ENCODE measurements at regions not wholly inside any gene's neighbourhood (a gene's known extent, or its start where the extent isn't known, plus 50 kb on each side); places are given as distances from the start of the nearest gene placed in this dataset.

- Histone ChIP-seq H3K4me2 (ENCODE audit: low read length) (peak overlapping the region; percentile 37), H3K4me1 (ENCODE audit: insufficient read depth, low read length, poor library complexity, severe bottlenecking) (peaks cover 31% of the 10 kb centered on the region), H3K36me3 (ENCODE audit: insufficient read depth, low read length) (no peaks in the 10 kb centered on the region), H2AFZ (ENCODE audit: low read length) (peak overlapping the region; percentile 77; the same call in 1 of the 2 replicates), H3K9me3 (ENCODE audit: low read length) (peaks cover 7% of the 10 kb centered on the region; the same call in 1 of the 2 replicates), H3K27ac (ENCODE audit: low read depth, low read length, poor library complexity, severe bottlenecking) (peak overlapping the region; percentile 20), H4K20me1 (ENCODE audit: insufficient read depth, low read length) (no peaks in the 10 kb centered on the region), H3K79me2 (ENCODE audit: insufficient read depth, low read depth, low read length) (no peaks in the 10 kb centered on the region), H3K4me3 (ENCODE audit: low read depth, low read length, poor library complexity, severe bottlenecking) (no peak overlapping the region), H3K9me2 (ENCODE audit: insufficient read depth, low read length) (no peaks in the 10 kb centered on the region)
- BruUV-seq (replicated peaks) = no TSS peak
- CTCF ChIA-PET (ENCODE audit: unreplicated experiment) = interaction anchor here (0.6 kb wide), 1 partner anchor 142 kb away, joined by 4 read pairs; no protein-coding TSS in a partner anchor
- no peak for TF ChIP-seq CTCF (conservative IDR thresholded peaks at IDR 0.05; ENCODE audit: low read length)
- TF ChIP-seq EZH2phosphoT487 (IDR thresholded peaks at IDR 0.05; ENCODE audit: borderline replicate concordance, low read depth, low read length) = no peak
- intact Hi-C loops (cut with micrococcal nuclease; ENCODE audit: unreplicated experiment) = no loop called here
- peak; percentile 69 for DNase-seq (ENCODE audit: low spot score)
- POLR2A ChIA-PET = interaction anchor here (0.7 to 2.1 kb wide), 11 partner anchors 13 to 58 kb away, joined by 3 to 10 read pairs (median 3); no protein-coding TSS in a partner anchor
Measured at GRCh38 chr6:119501798-119502483, 152.4 kb upstream of the MAN1A1 start.

GRCh38 chr6:119499797-119500196 is 150.2 kb upstream of the MAN1A1 start:
- no peak for DNase-seq (ENCODE audit: low spot score)
- ChIA-PET CTCF (ENCODE audit: unreplicated experiment) (no interaction called here), POLR2A (interaction anchor here (0.7 to 1.2 kb wide), 4 partner anchors 13 to 58 kb away, joined by 3 to 4 read pairs (median 4); no protein-coding TSS in a partner anchor)
- Histone ChIP-seq H3K27ac (ENCODE audit: low read depth, low read length, poor library complexity, severe bottlenecking) (no peak overlapping the region), H3K36me3 (ENCODE audit: insufficient read depth, low read length) (no peaks in the 10 kb centered on the region; the same call in 1 of the 2 replicates), H3K9me2 (ENCODE audit: insufficient read depth, low read length) (no peaks in the 10 kb centered on the region), H2AFZ (ENCODE audit: low read length) (no peak overlapping the region; the same call in 1 of the 2 replicates), H3K4me1 (ENCODE audit: insufficient read depth, low read length, poor library complexity, severe bottlenecking) (peaks cover 31% of the 10 kb centered on the region), H3K4me3 (ENCODE audit: low read depth, low read length, poor library complexity, severe bottlenecking) (no peak overlapping the region), H3K9me3 (ENCODE audit: low read length) (peaks cover 7% of the 10 kb centered on the region; the same call in 1 of the 2 replicates), H4K20me1 (ENCODE audit: insufficient read depth, low read length) (no peaks in the 10 kb centered on the region), H3K4me2 (ENCODE audit: low read length) (no peak overlapping the region), H3K79me2 (ENCODE audit: insufficient read depth, low read depth, low read length) (no peaks in the 10 kb centered on the region)
- TF ChIP-seq CTCF (conservative IDR thresholded peaks at IDR 0.05; ENCODE audit: low read length) = no peak
- no peak for TF ChIP-seq EZH2phosphoT487 (IDR thresholded peaks at IDR 0.05; ENCODE audit: borderline replicate concordance, low read depth, low read length)
- intact Hi-C loops (cut with micrococcal nuclease; ENCODE audit: unreplicated experiment) = no loop called here
- no TSS peak for BruUV-seq (replicated peaks)
